ENCODE measurements at regions not wholly inside any gene's neighbourhood (a gene's known extent, or its start where the extent isn't known, plus 50 kb on each side); places are given as distances from the start of the nearest gene placed in this dataset.
"Not testable (repeated sequence)": the region's sequence is repeated elsewhere in the genome, so short reads cannot be mapped to it uniquely, and the experiment has no call there.

DNA sequence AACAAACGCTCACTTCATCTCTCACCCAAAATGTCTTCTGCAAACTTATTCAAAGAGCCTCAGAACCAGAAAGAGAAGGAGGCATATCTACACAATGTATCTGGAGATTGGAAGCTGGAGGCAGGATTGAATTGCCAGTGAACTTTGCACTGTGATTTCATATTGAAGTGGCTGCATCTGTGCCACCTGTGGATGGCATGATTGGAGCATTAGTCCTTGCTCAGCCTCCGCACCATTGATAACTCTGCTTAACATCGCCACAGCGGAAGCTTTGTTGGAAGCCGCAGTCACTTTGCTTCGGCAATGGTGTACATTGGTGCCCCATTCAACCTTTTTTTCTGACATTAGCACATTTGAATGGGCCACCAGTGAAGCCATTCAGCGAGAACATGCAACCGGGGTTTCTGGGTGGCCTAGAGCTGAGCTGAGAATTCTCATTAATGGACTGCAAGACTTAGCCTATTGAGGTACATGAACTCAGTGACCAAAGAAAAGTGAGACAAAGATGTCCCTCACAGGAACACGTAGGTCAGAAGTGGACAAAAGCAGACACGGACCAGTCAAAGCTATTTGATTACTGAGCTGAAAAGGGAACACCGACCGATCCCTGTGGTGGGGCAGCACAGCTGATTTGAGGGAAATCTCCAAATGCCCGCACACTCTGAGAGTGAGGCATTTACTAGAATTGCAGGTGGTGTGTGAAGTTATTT, 130.4 kb downstream of the BRMS1L start:
- Mint-ChIP-seq H3K9me3 (ENCODE audit: low read depth) (no peaks in the 10 kb centered on the region), H3K27ac (no peak overlapping the region), H3K27me3 (no peaks in the 10 kb centered on the region), H3K36me3 (ENCODE audit: insufficient read depth) (no peaks in the 10 kb centered on the region), H3K4me3 (ENCODE audit: low read depth) (no peak overlapping the region), H3K4me1 (ENCODE audit: low read depth) (peaks cover 10% of the 10 kb centered on the region)
- DNase-seq (ENCODE audit: low spot score, unreplicated experiment), result no peak
- TF ChIP-seq CTCF (IDR thresholded peaks at IDR 0.05; ENCODE audit: unreplicated experiment), result no peak

- Mint-ChIP-seq H3K4me3 (ENCODE audit: low read depth) (no peak overlapping the region), H3K27ac (no peak overlapping the region), H3K36me3 (ENCODE audit: insufficient read depth) (no peaks in the 10 kb centered on the region), H3K4me1 (ENCODE audit: low read depth) (peaks cover 23% of the 10 kb centered on the region), H3K9me3 (ENCODE audit: low read depth) (no peaks in the 10 kb centered on the region), H3K27me3 (no peaks in the 10 kb centered on the region)
- TF ChIP-seq CTCF (IDR thresholded peaks at IDR 0.05; ENCODE audit: unreplicated experiment), result no peak
- no peak for DNase-seq (ENCODE audit: low spot score, unreplicated experiment)
Measured at GRCh38 chr14:35952584-35952983, 126.4 kb downstream of the BRMS1L start.

DNA sequence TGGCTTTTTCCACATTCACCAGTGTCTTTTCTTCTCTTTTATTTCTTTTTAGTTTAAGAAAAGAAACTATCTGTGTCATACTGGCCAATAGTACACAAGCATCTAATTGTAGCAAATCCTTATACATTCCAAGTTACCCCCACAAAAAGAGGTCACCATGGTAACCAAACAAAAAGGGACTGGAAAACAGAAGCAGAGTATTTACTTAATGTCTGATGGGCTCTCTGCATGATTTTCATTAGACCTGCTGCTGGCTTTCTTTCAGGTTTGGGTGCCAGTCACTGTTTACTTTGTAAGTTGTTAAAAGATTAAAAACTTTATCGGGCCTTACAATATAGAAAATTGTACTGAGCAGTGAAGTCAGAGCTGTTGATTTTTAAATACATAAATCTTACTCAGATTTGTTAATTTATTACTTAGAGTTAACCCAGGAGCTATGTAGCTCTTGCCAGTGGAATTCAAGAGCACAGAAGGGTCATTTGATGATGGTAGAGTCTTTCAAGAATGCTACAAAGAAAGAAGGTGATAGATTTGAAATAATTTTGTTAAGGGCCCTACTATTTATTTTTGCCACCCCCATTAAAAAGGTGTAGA, 123.9 kb downstream of the BRMS1L start:
- H3K9me3 Mint-ChIP-seq (ENCODE audit: low read depth), result no peaks in the 10 kb centered on the region
- H3K36me3 Mint-ChIP-seq (ENCODE audit: insufficient read depth), result no peaks in the 10 kb centered on the region
- no peak for TF ChIP-seq CTCF (IDR thresholded peaks at IDR 0.05; ENCODE audit: unreplicated experiment)
- no peak for DNase-seq (ENCODE audit: low spot score, unreplicated experiment)
- H3K4me3 Mint-ChIP-seq (ENCODE audit: low read depth), result no peak overlapping the region
- H3K27ac Mint-ChIP-seq, result peak overlapping the region; percentile 46
- H3K4me1 Mint-ChIP-seq (ENCODE audit: low read depth), result peaks cover 23% of the 10 kb centered on the region
- H3K27me3 Mint-ChIP-seq, result no peaks in the 10 kb centered on the region

GRCh38 chr14:35947983-35948382, 121.8 kb downstream of the BRMS1L start:
- H3K27ac Mint-ChIP-seq; H3K9me3 Mint-ChIP-seq (ENCODE audit: low read depth); H3K36me3 Mint-ChIP-seq (ENCODE audit: insufficient read depth); H3K27me3 Mint-ChIP-seq; DNase-seq (ENCODE audit: low spot score, unreplicated experiment); H3K4me3 Mint-ChIP-seq (ENCODE audit: low read depth): not testable (repeated sequence)
- peaks cover 23% of the 10 kb centered on the region for H3K4me1 Mint-ChIP-seq (ENCODE audit: low read depth)

- H3K4me1 Mint-ChIP-seq (ENCODE audit: low read depth), result peaks cover 3% of the 10 kb centered on the region
- DNase-seq (ENCODE audit: low spot score, unreplicated experiment), result no peak
- H3K27ac Mint-ChIP-seq, result no peak overlapping the region
- H3K4me3 Mint-ChIP-seq (ENCODE audit: low read depth), result no peak overlapping the region
- H3K9me3 Mint-ChIP-seq (ENCODE audit: low read depth), result no peaks in the 10 kb centered on the region
- H3K27me3 Mint-ChIP-seq, result no peaks in the 10 kb centered on the region
- no peaks in the 10 kb centered on the region for H3K36me3 Mint-ChIP-seq (ENCODE audit: insufficient read depth)
- TF ChIP-seq CTCF (IDR thresholded peaks at IDR 0.05; ENCODE audit: unreplicated experiment), result peak; percentile 40
Measured at GRCh38 chr14:35944847-35945246, 118.7 kb downstream of the BRMS1L start.

- no peak overlapping the region for H3K4me3 Mint-ChIP-seq (ENCODE audit: low read depth)
- H3K27ac Mint-ChIP-seq, result no peak overlapping the region
- peaks cover 6% of the 10 kb centered on the region for H3K27me3 Mint-ChIP-seq
- no peak for DNase-seq (ENCODE audit: low spot score, unreplicated experiment)
- H3K9me3 Mint-ChIP-seq (ENCODE audit: low read depth), result no peaks in the 10 kb centered on the region
- no peak for TF ChIP-seq CTCF (IDR thresholded peaks at IDR 0.05; ENCODE audit: unreplicated experiment)
- no peaks in the 10 kb centered on the region for H3K36me3 Mint-ChIP-seq (ENCODE audit: insufficient read depth)
- H3K4me1 Mint-ChIP-seq (ENCODE audit: low read depth), result peaks cover 4% of the 10 kb centered on the region
Measured at GRCh38 chr14:35940291-35940690, 114.2 kb downstream of the BRMS1L start.

Data from progenitor cell of endocrine pancreas (in vitro differentiated cells).